NCI-H1092 treated with DMSO at 0.1 percent for 48 hours (cell line): ENCODE measurements at regions not wholly inside any gene's neighbourhood (a gene's known extent, or its start where the extent isn't known, plus 50 kb on each side); places are given as distances from the start of the nearest gene placed in this dataset.
A peak's percentile ranks its signal among the peaks of the same experiment; 100 is the strongest.

Experiments used
- DNase-seq: peaks from one replicate; lab custom pipeline; 2025; lab: John Stamatoyannopoulos, UW

DNA sequence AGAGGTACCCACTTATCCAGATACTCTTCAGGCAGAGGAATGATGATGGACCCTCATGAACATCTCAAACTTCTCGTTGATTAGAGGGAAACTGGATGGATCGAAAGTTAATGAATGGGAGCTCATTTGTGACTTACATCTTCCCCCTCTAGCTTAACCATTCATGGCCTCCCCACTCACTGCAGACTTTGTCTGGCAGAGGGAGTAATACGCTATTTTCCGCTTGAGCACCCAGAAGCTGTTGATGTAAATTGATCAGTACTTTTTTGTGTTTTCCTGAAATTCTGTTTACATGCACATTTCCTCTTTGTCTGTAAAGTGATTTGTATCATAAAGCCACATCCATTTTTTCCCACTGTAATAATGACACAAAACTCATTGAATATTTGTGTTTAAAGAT lies 239.1 kb upstream of the RBFOX1 start:
- DNase-seq: no peak

DNA sequence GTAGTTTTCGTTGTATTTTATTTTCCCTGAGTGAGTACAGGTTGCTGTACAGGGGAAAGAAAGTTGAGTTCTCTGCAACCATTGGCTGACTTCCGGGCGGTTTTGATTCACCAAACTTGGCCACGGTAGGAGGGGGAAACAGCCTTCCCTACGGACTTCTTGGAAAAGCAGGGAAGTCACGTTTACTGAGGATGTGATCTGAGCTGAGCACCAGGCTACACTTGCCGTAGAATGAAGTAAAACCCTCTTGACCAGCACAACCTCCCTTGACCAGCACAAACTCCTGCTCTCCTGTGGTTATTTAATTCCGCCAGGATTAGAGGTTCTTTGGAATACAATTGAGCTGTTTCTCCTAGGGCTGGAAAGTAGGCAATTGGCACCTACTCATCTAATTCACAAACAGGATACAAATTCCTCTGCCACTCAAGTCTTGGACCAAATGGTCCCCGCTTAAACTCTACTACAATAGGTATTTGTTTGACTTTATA lies 242.0 kb upstream of the RBFOX1 start:
- no peak for DNase-seq

DNA sequence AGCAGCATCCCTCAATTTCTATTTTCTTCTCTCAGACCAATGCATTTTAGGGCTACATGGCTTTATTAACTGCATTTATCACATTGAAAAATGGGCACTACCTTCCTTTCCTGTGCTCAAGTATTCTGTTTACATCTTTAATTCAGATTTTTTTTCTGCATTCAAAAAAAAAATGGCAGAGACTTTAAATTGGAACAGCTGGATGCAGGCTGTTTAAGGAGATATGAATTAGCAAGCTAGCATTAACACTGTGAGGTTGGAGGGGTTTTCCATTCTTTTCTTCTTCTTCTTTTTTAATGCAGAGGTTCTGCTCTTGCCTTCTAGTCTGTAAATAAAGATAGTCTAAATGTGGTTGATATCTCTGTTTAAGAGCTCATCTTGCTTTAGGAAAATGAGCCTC lies 242.9 kb upstream of the RBFOX1 start:
- no peak for DNase-seq

DNA sequence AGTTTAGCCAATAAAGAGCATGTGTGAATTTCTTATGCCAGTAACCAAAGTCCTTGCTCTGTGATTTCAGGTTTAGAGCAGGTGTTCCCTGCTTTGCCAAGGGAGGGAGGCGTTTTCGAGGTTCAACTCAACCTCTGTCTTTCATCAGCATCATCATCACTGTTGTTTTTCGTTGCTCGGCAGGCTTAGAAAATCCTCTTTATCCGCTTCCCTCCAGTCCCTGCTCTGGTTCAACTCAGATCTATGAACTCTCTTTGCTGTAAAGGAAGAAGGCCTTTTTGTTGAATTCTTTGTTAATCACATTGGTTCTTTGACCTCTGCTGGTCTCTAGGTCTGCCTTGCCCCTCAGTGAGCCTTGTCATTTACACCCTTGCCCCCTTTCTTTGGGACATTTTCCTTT lies 243.9 kb upstream of the RBFOX1 start:
- no peak for DNase-seq

DNA sequence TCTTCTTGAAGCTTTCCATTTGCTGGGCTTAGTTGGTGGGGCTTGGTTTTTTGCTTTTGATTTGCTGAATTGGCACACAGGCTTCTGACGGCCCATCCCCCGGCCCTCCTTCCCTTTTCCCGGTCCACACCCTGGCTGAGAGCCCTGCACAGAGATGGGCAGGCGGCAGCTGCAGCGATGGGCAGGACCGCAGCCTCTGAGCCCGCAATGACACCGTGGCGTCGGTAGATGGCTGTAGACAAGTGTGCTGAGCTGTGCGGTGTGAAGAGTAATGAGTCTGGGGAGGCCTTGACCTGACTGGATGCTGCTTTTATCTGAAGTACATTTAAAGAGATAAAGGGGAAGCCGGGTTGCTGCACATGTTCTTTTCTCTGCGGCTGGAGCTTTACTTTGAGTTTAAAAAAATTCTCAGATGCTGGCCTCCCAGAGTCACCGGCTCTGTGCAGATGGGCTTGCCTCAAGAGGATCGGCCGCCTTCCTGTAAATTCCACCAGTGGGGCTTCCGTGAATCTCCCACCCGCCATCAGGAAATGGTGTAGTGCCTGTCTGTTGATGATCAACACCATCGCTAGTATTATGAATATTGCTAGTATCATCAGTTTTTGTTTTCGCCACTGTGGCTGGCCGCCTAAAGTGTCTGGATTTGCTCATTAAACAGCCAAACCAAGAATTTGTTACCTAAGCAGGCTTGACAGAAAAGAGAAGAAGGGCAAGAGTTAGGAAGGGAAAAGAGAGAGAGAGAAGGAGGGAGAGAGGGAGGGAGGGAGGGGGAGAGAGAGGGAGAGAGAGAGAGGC lies 245.6 kb upstream of the RBFOX1 start:
- DNase-seq: peak; percentile 7

DNA sequence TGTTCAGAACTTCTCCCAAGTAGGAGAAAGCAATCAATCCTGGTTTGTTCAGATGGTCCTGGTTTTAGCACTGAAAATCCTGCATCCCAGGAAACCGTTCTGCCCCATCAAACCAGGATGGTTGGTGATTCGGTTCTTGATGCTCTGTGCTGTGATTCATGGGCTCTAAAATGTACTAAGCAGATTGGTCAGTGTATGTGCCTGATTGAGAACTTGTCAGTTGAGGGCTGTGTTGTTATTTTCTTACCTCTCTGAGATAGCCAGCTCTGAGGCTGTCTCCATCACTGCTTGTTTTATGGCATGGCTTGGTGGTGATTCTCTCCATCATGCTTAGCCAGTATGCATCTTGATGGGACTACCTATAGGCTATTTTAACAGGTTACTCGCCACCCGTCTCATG lies 246.9 kb upstream of the RBFOX1 start:
- DNase-seq: no peak

DNA sequence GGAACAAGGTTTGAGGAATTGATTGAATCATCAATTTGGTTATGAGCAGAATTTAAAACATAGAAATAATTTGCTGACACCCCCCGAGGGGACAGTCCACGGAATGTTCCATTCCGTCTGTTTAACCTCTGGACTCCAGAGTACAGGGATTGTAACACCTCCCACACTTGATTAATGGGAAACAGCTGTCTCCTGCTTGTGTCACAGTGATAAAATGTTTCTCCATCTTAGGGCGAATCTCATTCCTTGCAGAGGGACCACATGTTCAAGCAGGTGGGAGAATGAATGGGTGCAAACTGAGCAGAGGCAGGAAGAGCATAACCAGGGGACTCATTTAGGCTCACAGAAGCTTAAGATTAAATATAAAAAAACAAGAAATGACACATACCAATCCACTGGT lies 249.5 kb upstream of the RBFOX1 start:
- DNase-seq: no peak

DNA sequence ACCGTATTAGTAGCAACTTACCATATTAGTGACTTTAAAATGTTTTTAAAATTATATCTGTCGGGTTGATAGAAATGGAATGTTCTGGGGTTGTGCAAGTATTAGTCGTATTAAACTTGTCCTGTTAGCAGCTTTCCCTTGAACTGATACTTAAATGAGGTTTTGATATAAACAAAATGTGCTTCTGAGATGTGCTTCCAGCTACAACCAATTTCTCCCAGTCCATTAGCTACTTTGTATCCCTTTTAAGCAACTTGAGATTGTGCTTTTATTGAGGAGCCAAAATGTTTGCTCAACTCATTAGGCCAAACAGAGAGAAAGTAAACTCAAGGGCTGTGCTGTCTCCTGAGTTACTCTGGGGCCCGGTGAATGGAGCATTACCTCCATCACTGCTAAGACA lies 255.0 kb upstream of the RBFOX1 start:
- DNase-seq: no peak

DNA sequence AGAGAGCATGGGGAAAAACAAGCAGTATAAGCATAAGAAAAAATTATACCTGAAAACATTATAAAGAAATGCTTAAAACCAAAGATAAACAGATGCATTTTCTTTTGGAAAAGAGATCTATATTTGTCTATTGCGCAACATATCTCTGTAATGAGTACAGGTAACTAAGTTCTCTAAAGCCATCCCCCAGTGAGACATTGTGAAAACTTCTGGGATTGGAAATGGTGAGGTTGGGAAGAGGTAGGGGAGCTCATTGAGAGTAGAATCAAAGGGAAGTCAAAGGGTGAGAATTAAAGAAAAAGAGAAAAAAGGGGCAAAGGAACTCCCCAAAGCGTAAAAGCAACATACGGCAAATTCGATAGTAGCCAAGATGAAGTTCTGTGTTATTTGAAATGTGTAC lies 257.9 kb upstream of the RBFOX1 start:
- DNase-seq: no peak

DNA sequence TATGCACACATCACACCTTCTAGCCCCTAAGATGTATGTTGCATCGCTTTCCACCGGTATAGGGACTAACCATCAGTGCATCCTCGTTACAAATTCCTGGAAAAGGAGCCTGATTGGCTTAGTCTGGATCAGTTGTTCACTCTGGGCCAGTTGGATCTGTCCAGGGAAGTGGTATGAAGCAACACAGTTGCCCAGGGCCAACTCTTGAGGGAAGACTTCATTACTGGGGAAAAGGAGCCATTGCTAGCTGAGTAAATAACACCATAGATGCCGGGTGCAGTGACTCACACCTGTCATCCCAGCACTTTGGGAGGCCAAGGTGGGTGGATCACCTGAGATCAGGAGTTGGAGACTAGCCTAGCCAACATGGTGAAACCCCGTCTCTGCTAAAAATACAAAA lies 275.2 kb upstream of the RBFOX1 start:
- no peak for DNase-seq

DNA sequence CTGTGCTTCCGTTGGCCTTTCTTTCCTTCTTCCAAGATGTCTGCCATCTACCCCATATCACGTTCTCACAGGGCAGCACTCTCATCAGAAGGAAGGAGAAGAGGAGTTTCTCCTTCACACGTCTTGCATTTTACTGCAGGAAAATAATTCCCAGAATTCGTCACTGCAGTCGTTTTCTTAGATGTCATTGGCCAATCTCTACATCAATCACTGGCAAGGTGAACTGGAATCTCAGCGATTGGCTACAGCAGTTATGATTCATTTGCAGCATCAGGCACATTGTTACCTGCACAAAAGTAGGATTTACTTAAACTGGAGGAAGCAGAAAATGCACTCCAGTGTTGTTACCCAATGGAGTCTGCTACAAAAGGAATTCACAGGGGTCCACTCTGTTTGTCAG lies 277.2 kb upstream of the RBFOX1 start:
- DNase-seq: no peak

DNA sequence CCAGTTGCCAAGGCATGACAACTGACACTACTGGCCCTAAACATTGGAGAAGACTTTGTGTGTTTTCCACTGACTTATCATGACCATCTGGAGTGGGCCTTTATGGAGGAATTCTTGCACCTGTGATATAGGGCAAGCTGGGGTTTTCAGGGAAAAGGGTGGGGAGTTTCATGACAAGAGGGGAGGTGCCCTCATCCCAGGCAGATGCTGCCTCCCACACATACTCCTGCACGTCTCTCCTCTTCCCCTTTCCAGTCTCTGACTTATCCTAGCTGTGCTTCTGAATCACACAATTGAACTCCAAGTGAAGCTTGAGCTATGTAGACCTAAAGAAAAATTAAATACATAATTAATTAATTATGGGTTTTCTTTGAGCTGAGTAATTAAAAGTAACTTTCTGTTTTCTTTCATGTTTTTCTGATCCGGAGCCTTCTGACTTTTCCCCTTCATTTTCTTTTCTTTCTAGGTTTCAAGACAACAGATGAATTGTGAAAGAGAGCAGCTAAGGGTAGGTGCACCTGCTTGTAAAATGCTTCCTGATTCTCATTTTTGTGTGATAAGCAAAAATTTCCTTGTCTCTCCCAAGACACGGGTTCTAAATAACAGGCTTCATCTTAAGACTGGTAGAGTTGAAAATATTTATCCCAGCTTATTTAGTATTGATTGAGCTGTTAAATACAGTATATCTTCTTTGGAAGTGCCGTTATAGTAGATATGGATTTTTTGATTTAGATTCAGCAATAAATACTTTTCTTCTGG lies 280.9 kb upstream of the RBFOX1 start:
- DNase-seq: no peak

DNA sequence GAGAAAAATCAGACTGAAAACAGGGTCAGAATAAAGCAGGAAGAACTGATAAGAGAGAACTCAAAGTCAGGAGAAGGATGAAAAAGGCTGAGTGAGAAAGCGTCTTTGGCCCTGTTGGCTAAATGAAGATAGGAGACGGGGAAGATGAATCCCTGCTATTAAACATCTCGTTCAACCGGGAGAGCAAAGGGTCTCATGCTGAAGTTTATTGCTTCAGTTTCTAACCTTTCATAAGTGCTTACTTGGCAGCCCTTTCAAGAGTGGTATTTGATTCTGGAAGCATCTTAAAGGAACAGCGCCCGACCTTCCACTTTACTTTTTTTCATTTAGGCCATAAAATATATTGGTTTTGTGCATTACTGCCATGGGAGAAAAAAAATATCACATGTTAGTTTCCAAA lies 288.3 kb upstream of the RBFOX1 start:
- no peak for DNase-seq

DNA sequence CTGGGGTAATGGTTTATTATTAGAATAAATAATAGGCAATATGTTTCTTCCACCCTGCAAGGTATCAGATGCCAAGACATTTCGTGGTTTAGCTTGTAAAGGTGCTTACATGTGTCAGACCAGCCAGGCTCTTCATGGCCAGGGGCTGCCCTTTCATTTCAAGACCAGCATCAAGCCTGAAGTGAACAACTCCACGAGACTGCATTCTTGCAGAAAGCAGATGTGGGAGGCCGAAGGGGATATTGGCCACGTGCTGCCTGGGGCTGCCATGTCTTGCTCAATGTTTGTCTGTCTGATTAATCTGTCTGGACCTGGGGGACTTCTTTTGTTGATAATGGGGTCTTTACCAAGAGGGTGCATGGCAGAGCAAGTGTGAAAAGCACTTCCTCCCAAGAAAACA lies 294.2 kb upstream of the RBFOX1 start:
- no peak for DNase-seq

DNA sequence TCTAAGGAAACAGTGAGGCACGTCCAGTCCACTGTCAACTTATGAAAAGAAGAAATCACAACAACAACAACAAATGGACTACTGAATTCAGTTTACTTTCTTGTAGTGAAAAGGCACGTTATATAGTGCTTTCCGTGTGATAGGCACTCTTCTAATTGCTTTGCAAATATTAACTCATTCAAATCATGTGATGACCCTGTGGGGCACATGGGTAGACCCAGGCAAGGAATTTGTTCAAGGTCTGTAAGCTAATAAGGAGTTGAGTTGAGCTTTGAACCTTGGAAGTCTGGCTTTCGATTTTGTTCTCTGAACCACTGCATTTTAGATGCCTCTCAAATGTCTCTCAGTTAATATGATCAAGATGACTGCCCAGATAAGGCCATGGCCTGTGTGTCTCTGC lies 295.1 kb upstream of the RBFOX1 start:
- no peak for DNase-seq

DNA sequence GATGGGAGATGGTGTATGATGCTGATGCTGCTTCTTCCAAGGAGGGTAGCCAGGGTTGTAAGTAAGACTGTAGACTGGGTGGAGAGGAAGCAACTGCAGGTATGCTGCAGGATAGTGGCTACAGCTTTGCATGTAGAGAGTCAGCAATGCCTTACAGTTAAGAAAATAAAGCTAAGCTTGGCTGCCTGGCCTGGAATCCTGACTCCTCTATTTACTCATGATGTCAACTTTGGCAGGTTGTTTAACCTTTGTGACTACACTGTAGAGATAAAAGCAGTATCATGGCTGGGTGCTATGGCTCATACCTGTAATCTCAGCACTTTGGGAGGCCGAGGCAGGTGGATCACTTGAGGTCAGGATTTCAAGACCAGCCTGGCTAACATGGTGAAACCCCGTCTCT lies 301.6 kb upstream of the RBFOX1 start:
- no peak for DNase-seq

DNA sequence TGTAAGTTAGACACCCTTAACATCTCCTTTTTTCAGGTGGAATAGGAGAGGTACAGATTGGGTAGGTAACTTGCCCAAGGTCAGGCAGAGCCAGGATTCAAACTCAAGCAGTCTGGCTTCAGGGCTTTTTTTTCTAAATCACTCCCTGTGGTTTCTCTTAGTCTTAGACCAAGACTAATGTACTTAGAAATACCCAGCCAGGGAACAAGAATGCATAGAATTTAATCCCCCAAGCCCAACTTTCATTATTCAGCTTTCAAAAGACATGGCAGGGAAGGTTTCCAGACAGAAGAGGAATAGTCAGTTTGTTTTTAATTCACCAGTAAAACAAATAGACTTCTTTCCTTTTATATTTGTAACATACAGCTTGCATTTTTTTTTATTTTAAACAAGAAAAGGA lies 305.2 kb upstream of the RBFOX1 start:
- DNase-seq: no peak

DNA sequence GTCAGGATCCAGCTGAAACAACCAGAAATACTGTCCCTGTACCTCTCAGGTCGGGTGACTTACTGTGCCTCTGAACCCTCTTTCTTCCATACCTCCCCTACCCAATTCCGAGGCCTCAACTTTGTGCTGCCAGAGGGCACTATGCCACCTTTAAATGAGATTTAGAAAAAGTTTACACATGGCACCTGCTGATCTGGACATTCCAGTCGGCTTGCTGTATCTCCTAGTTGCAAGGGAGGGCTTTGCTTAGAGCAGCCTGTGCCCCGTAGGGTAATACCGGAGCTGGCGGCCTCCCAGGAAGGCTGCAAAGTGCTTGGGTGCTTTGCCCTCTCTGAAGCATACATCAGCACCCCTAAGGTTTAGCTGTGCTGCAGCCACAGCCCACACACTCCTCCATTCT lies 306.0 kb upstream of the RBFOX1 start:
- no peak for DNase-seq

DNA sequence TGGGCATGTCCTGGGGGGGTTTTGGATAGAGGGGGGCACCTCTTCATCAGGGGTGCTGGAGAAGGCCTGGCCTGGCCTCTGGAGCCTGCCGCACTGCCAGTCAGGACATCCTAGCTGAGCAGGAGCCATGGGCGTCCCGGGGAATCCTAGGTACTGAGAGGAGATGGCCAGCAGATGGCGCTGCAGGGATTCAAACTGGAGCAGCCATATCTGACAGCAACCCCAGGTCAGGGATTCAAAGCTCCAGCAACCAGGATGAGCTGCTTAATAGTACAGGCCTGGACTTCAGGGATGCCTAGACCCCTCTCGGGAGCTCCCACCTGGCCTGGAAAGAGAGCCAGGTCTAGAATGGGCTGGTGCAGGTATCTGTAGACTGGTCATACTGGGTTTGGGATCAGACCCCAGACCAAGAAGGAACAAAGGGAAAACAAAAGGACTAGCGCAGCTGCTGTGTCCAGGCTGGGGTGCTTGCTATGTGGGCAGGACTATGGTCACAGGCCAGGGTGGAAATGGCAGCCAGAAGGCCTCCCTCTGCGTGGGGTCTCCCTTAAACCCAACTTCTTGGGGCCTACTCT lies 306.9 kb upstream of the RBFOX1 start:
- DNase-seq: peak; percentile 65

DNA sequence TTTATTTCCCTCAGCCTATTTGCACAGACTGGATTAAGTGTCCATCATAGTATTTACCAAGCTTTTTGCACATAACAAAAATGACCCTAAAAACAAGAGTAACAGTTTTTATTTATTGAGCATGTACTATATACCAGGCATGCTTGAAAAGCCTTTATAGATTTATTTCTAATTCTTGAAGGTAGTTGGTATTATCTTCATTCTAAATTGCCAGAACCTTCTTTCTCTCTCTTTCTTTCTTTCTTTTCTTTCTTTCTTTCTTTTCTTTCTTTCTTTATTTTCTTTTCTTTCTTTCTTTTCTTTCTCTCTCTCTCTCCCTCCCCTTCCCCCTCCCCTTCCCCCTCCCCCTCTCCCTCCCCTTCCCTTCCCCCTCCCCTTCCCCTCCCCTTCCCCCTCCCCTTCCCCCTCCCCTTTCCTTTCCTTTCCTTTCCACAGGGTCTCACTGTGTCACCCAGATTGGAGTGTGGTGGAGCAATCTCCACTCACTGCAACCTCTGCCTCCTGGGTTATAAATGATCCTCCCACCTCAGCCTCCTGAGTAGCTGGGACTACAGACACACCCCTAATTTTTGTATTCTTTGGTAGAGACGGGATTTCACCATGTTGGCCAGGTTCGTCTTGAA lies 310.9 kb upstream of the RBFOX1 start:
- no peak for DNase-seq

DNA sequence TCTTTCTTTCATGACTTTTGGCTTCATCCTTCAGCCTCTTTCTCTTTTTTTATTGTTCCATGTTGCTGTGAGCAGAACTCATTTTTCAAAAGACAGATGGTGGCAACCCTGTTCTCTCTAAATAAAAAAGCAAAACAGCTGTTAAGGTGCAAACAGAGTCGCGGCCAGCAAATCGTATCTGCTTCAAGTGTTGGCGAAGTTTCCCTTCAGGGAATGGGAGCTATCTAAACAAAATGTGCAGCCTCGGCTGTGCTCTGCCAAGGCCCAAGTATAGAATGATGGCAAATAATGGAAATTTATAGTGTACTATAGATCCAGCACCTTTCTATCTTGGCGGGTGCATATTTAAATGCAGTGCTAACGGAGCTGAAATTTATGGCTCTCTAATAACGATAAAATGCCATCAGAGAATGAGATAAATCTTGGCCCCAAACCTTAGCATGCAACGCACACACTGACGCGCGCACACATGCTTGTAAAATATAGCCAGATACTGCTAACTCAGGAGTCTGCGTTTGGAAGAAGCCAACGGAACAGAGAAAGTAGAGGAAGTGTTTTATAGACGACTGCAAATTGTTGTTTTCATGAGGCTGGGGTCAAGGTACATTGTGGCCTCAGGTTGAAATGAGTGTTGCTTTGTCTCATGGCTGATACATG lies 315.5 kb upstream of the RBFOX1 start:
- DNase-seq: no peak

DNA sequence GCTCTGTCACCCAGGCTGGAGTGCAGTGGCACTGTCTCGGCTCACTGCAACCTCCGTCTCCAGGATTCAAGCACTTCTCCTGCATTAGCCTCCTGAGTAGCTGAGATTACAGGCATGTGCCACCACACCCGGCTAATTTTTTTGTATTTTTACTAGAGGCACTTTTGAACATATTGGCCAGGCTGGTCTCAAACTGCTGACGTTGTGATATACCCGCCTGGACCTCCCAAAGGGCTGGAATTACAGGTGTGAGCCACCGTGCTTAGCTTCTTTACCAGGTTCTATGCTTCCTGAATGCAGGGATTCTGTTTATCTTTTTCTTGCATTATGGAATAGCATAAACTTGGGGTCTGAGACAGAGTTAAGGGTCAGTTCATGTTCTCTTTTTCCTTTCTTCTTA lies 317.9 kb upstream of the RBFOX1 start:
- no peak for DNase-seq
